HG03045 (cell line): ENCODE measurements at regions not wholly inside any gene's neighbourhood (a gene's known extent, or its start where the extent isn't known, plus 50 kb on each side); places are given as distances from the start of the nearest gene placed in this dataset.
"Not testable (repeated sequence)": the region's sequence is repeated elsewhere in the genome, so short reads cannot be mapped to it uniquely, and the experiment has no call there.

ENCODE experiments used
- ATAC-seq: cut with Tn5 transposase; IDR thresholded peaks from one replicate; pipeline ENCODE4 v1.9.1; 2021; ENCODE audit warnings: mild to moderate bottlenecking, moderate library complexity; ENCODE audit not compliant: unreplicated experiment

GRCh38 chr14:30218907-30219306, 291.3 kb upstream of the PRKD1 start:
- ATAC-seq: no peak

- ATAC-seq: no peak
Observed at GRCh38 chr14:30221546-30221945, 293.9 kb upstream of the PRKD1 start.

GRCh38 chr14:30223385-30223785, 295.7 kb upstream of the PRKD1 start:
- no peak for ATAC-seq

GRCh38 chr14:30223966-30224365, 296.3 kb upstream of the PRKD1 start:
- no peak for ATAC-seq

- ATAC-seq: no peak
Observed at GRCh38 chr14:30225176-30225575, 297.5 kb upstream of the PRKD1 start.

- no peak for ATAC-seq
Observed at GRCh38 chr14:30227436-30227835, 299.8 kb upstream of the PRKD1 start.

GRCh38 chr14:30227876-30228275, 300.2 kb upstream of the PRKD1 start:
- no peak for ATAC-seq

- ATAC-seq: no peak
Observed at GRCh38 chr14:30230719-30231118, 303.1 kb upstream of the PRKD1 start.

GRCh38 chr14:30234966-30235365, 307.3 kb upstream of the PRKD1 start:
- no peak for ATAC-seq

GRCh38 chr14:30235485-30235884, 307.8 kb upstream of the PRKD1 start:
- no peak for ATAC-seq

- ATAC-seq: no peak
Observed at GRCh38 chr14:30238936-30239335, 311.3 kb upstream of the PRKD1 start.

- no peak for ATAC-seq
Observed at GRCh38 chr14:30240018-30240417, 312.4 kb upstream of the PRKD1 start.

- ATAC-seq: no peak
Observed at GRCh38 chr14:30240685-30241084, 313.0 kb upstream of the PRKD1 start.

- no peak for ATAC-seq
Observed at GRCh38 chr14:30242744-30243143, 315.1 kb upstream of the PRKD1 start.

GRCh38 chr14:30243207-30243606, 315.6 kb upstream of the PRKD1 start:
- no peak for ATAC-seq

- no peak for ATAC-seq
Observed at GRCh38 chr14:30243805-30244204, 315.2 kb upstream of the G2E3 start.

GRCh38 chr14:30244348-30244747, 314.6 kb upstream of the G2E3 start:
- not testable (repeated sequence) for ATAC-seq

- ATAC-seq: no peak
Observed at GRCh38 chr14:30251017-30251416, 307.9 kb upstream of the G2E3 start.

GRCh38 chr14:30251557-30252100, 307.3 kb upstream of the G2E3 start:
- ATAC-seq: no peak

- no peak for ATAC-seq
Observed at GRCh38 chr14:30252151-30252550, 306.8 kb upstream of the G2E3 start.

- ATAC-seq: no peak
Observed at GRCh38 chr14:30252783-30253674, 305.9 kb upstream of the G2E3 start.

GRCh38 chr14:30256627-30257026, 302.3 kb upstream of the G2E3 start:
- ATAC-seq: no peak
